A549 (cell line): ENCODE measurements at regions not wholly inside any gene's neighbourhood (a gene's known extent, or its start where the extent isn't known, plus 50 kb on each side); places are given as distances from the start of the nearest gene placed in this dataset.
A peak's percentile ranks its signal among the peaks of the same experiment; 100 is the strongest.
"Not testable (repeated sequence)": the region's sequence is repeated elsewhere in the genome, so short reads cannot be mapped to it uniquely, and the experiment has no call there.

Experiments used
- ATAC-seq, 2 experiments: fragments of 200-7000 bp in 1 of 2; fragments of >200 bp in 1 of 2; cut with Nextera tagmentation in 1 of 2; cut with Tn5 transposase in 1 of 2; 3 replicates each; pipeline versions ENCODE4 v1.8.0 to v1.9.1; 2018 to 2020; ENCODE audit warnings: mild to moderate bottlenecking in 1 of 2, moderate library complexity in 1 of 2
- CTCF ChIA-PET: fragments of 300-600 bp; sonication (Branson Sonifier 250); formaldehyde crosslinking; extraction: SDS; loops from one replicate; lab custom pipeline; 2021; ENCODE audit warnings: antibody characterized with exemption, inconsistent platforms; lab: Yijun Ruan, JAX
- POLR2A ChIA-PET: fragments of 350-600 bp; formaldehyde crosslinking; extraction: SDS; loops from one replicate; lab custom pipeline; 2021; ENCODE audit warnings: antibody characterized with exemption, inconsistent platforms; lab: Yijun Ruan, JAX
- DNase-seq, 2 experiments: peaks; one replicate each; pipeline versions ENCODE4 v3.0.0 to v3.0.0-alpha.2; 2011 to 2016; ENCODE audit warnings: low read depth in 1 of 2, low spot score in 1 of 2
- FAIRE-seq: peaks from 2 replicates; lab custom pipeline; 2011; peaks lifted over from hg19 to GRCh38; lab: Jason Lieb, UNC
- H3K27ac ChIP-seq, 2 experiments: fragments of >200 bp; sonication (Bioruptor Twin); formaldehyde crosslinking; 3 replicates each; pipeline ENCODE4 v1.5.1; 2016 to 2017
- H3K4me1 ChIP-seq: fragments of >200 bp; sonication (Bioruptor Twin); formaldehyde crosslinking; 3 replicates; pipeline ENCODE4 v1.6.1; 2016
- H3K4me2 ChIP-seq: fragments of >200 bp; sonication (Bioruptor Twin); formaldehyde crosslinking; 3 replicates; pipeline ENCODE4 v1.6.1; 2016
- H3K4me3 ChIP-seq: fragments of >200 bp; sonication (Bioruptor Twin); formaldehyde crosslinking; 3 replicates; pipeline ENCODE4 v1.5.1; 2016
- H3K9me3 ChIP-seq: fragments of >200 bp; sonication (Bioruptor Twin); formaldehyde crosslinking; 3 replicates; pipeline ENCODE4 v1.6.1; 2016
- CEBPB ChIP-seq, 2 experiments: fragments of >200 bp in 1 of 2; sonication (Bioruptor Twin) in 1 of 2; formaldehyde crosslinking in 1 of 2; IDR thresholded peaks; 2 replicates each; pipeline ENCODE4 v1.6.1; 2012 to 2016
- CHD2 ChIP-seq: fragments of 150-350 bp; IDR thresholded peaks from 2 replicates; pipeline ENCODE4 v1.6.1; 2014; ENCODE audit warnings: low read length; ENCODE audit not compliant: partially characterized antibody
- EHMT2 ChIP-seq: fragments of 200-600 bp; sonication (generic); IDR thresholded peaks from 2 replicates; pipeline ENCODE4 v1.6.1; 2016; ENCODE audit warnings: antibody characterized with exemption, low read depth, mild to moderate bottlenecking, moderate library complexity
- EP300 ChIP-seq, 2 experiments: fragments of >200 bp; sonication (Bioruptor Twin); formaldehyde crosslinking; IDR thresholded peaks; 2 replicates in 1 of 2; 3 replicates in 1 of 2; pipeline ENCODE4 v1.6.1; 2016 to 2017
- HDAC2 ChIP-seq: fragments of 200-600 bp; sonication (generic); IDR thresholded peaks from 2 replicates; pipeline ENCODE4 v1.6.1; 2016
- HOXB5 ChIP-seq: fragments of 250-450 bp; sonication (Bioruptor Pico); IDR thresholded peaks from 2 replicates; pipeline ENCODE4 v1.5.0; 2020; ENCODE audit warnings: mild to moderate bottlenecking, moderate library complexity
- JUN ChIP-seq, 2 experiments: fragments of >200 bp; sonication (Bioruptor Twin); formaldehyde crosslinking; IDR thresholded peaks; 2 replicates in 1 of 2; 3 replicates in 1 of 2; pipeline ENCODE4 v1.6.1; 2016 to 2017
- MAFK ChIP-seq: fragments of 450-650 bp; IDR thresholded peaks from 2 replicates; pipeline ENCODE4 v1.6.1; 2014; ENCODE audit not compliant: partially characterized antibody
- MAZ ChIP-seq: fragments of 150-350 bp; IDR thresholded peaks from 2 replicates; pipeline ENCODE4 v1.6.1; 2014; ENCODE audit warnings: antibody characterized with exemption, low read depth, low read length, borderline replicate concordance
- MYC ChIP-seq: IDR thresholded peaks from 2 replicates; pipeline ENCODE4 v1.6.1; 2012; ENCODE audit warnings: mild to moderate bottlenecking, inconsistent platforms, low read length, improper control_type of control experiment, borderline replicate concordance
- NPAS2 ChIP-seq: fragments of 250-450 bp; sonication (Bioruptor Pico); IDR thresholded peaks from 2 replicates; pipeline ENCODE4 v1.8.0; 2022; ENCODE audit warnings: mild to moderate bottlenecking, moderate library complexity, borderline replicate concordance
- NR3C1 ChIP-seq: fragments of >200 bp; sonication (Bioruptor Twin); formaldehyde crosslinking; IDR thresholded peaks from 3 replicates; pipeline ENCODE4 v1.6.1; 2017
- ZNF302 ChIP-seq: fragments of 250-450 bp; sonication (Bioruptor Pico); IDR thresholded peaks from 2 replicates; pipeline ENCODE4 v1.9.0; 2021; ENCODE audit warnings: inconsistent platforms, mild to moderate bottlenecking, moderate library complexity
- WGBS: methylation state at CpG from one replicate; pipeline ENCODE4 v1.1.6; 2017; ENCODE audit errors: missing lambda C conversion rate; 5-methylcytosine and 5-hydroxymethylcytosine counted together
- TF ChIP-seq, protein P1 (sequence below): fragments of >200 bp; sonication (Bioruptor Twin); formaldehyde crosslinking; IDR thresholded peaks from 3 replicates; pipeline ENCODE4 v1.6.1; 2016
- TF ChIP-seq, protein P2 (sequence below): fragments of >200 bp; sonication (Bioruptor Twin); formaldehyde crosslinking; IDR thresholded peaks from 3 replicates; pipeline ENCODE4 v1.5.1; 2016
- TF ChIP-seq, protein P3 (sequence below): fragments of 250-450 bp; sonication (Bioruptor Pico); IDR thresholded peaks from 2 replicates; pipeline ENCODE4 v1.5.0; 2020; ENCODE audit warnings: low read depth, mild to moderate bottlenecking, moderate library complexity
- TF ChIP-seq, protein P4 (sequence below): fragments of 450-650 bp; IDR thresholded peaks from 2 replicates; pipeline ENCODE4 v1.6.1; 2014; ENCODE audit warnings: antibody characterized with exemption
- TF ChIP-seq, protein P5 (sequence below): fragments of >200 bp; sonication (Bioruptor Twin); formaldehyde crosslinking; IDR thresholded peaks from 2 replicates; pipeline ENCODE4 v1.6.1; 2016

DNA sequence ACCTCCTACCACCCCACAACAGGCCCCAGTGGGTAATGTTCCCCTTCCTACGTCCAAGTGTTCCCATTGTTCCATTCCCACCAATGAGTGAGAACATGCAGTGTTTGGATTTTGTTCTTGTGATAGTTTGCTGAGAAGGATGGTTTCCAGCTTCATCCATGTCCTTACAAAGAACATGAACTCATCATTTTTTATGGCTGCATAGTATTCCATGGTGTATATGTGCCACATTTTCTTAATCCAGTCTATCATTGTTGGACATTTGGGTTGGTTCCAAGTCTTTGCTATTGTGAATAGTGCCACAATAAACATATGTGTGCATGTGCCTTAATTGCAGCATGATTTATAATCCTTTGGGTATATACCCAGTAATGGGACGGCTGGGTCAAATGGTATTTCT is 81.6 kb downstream of the P2RY10 start:
- DNase-seq, H3K4me1 ChIP-seq, H3K9me3 ChIP-seq, FAIRE-seq, POLR2A ChIA-PET, H3K4me3 ChIP-seq, H3K4me2 ChIP-seq, H3K27ac ChIP-seq, CTCF ChIA-PET, ATAC-seq: not testable (repeated sequence)
- 8% methylated on average over 2 of the region's 2 CpGs for WGBS

DNA sequence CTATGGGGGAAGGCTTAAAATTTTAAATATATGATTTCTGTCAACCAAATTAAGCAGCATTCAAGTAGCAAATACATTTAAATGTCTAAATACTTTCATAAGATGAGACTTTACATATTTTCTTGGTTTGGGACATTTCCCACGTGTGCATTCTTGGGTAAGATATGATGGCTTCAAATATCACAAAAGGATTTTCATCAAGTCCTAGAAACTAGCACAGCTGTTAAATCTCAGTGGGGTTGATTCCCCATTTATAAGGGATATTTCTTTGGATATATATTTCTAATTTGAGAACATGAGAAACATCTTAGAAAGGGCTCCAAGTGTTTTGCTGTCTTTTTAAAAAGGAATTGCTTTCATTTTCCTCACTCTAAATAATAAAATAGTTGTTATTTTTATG is 90.2 kb downstream of the P2RY10 start:
- CTCF ChIA-PET: no interaction called here
- H3K4me1 ChIP-seq: no peaks in the 10 kb centered on the region
- TF ChIP-seq EP300 (IDR thresholded peaks at IDR 0.05) (no peak), HDAC2 (no peak), ZNF302 (no peak), HOXB5 (CRISPR knock-in tag) (no peak), MYC (no peak), NPAS2 (CRISPR knock-in tag) (no peak), EHMT2 (no peak)
- TF ChIP-seq, protein P1, sequence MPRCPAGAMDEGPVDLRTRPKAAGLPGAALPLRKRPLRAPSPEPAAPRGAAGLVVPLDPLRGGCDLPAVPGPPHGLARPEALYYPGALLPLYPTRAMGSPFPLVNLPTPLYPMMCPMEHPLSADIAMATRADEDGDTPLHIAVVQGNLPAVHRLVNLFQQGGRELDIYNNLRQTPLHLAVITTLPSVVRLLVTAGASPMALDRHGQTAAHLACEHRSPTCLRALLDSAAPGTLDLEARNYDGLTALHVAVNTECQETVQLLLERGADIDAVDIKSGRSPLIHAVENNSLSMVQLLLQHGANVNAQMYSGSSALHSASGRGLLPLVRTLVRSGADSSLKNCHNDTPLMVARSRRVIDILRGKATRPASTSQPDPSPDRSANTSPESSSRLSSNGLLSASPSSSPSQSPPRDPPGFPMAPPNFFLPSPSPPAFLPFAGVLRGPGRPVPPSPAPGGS: no peak
- TF ChIP-seq, protein P2, sequence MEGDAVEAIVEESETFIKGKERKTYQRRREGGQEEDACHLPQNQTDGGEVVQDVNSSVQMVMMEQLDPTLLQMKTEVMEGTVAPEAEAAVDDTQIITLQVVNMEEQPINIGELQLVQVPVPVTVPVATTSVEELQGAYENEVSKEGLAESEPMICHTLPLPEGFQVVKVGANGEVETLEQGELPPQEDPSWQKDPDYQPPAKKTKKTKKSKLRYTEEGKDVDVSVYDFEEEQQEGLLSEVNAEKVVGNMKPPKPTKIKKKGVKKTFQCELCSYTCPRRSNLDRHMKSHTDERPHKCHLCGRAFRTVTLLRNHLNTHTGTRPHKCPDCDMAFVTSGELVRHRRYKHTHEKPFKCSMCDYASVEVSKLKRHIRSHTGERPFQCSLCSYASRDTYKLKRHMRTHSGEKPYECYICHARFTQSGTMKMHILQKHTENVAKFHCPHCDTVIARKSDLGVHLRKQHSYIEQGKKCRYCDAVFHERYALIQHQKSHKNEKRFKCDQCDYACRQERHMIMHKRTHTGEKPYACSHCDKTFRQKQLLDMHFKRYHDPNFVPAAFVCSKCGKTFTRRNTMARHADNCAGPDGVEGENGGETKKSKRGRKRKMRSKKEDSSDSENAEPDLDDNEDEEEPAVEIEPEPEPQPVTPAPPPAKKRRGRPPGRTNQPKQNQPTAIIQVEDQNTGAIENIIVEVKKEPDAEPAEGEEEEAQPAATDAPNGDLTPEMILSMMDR: no peak
- TF ChIP-seq, protein P3, sequence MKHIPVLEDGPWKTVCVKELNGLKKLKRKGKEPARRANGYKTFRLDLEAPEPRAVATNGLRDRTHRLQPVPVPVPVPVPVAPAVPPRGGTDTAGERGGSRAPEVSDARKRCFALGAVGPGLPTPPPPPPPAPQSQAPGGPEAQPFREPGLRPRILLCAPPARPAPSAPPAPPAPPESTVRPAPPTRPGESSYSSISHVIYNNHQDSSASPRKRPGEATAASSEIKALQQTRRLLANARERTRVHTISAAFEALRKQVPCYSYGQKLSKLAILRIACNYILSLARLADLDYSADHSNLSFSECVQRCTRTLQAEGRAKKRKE (CRISPR knock-in tag): no peak
- TF ChIP-seq, protein P4, sequence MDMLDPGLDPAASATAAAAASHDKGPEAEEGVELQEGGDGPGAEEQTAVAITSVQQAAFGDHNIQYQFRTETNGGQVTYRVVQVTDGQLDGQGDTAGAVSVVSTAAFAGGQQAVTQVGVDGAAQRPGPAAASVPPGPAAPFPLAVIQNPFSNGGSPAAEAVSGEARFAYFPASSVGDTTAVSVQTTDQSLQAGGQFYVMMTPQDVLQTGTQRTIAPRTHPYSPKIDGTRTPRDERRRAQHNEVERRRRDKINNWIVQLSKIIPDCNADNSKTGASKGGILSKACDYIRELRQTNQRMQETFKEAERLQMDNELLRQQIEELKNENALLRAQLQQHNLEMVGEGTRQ: no peak
- TF ChIP-seq, all 56 proteins: peak for 0
- no peak for DNase-seq
- 0% methylated on average over 1 of the region's 1 CpG for WGBS
- Histone ChIP-seq H3K27ac (no peak overlapping the region), H3K4me3 (no peak overlapping the region), H3K4me2 (no peak overlapping the region), H3K9me3 (no peaks in the 10 kb centered on the region)
- no peak for ATAC-seq
- POLR2A ChIA-PET: no interaction called here
- FAIRE-seq: no peak

DNA sequence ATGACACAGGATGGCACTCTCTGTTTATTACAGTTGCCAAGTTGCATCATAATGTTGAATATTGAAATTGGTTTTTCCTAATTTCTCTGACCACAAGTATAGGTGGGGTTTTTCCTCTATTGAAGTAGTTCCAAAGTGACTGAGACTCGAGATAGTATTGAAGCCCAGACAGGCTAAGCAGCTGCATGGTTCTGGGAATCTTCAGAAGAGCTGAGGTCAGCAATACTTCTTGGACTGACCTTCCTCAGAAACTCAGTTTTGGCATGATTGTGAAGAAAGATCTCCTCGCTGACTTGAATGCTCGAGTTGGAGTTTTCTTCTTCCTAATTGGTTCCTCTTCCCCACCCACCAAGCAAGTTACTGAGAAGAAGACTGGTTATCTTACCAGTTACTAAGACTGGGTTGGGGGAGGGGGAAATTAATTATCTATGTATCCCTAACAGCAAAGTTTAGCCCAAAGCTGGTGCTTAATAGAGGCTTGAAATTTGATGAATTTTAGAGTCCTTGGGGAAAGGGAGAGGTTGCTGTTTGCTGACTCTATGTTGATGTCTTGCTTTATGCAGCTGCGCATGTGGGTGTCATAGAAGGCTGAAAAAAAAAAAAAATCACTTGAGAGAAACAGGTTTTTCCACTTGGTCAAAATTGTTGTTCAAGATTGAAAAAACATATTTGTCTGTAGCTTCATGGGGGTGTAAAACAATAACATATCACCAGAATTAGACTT is 91.1 kb downstream of the P2RY10 start:
- DNase-seq (no peak), FAIRE-seq (no peak)
- H3K9me3 ChIP-seq: no peaks in the 10 kb centered on the region
- no peak overlapping the region for H3K27ac ChIP-seq
- POLR2A ChIA-PET: no interaction called here
- TF ChIP-seq, protein P5, sequence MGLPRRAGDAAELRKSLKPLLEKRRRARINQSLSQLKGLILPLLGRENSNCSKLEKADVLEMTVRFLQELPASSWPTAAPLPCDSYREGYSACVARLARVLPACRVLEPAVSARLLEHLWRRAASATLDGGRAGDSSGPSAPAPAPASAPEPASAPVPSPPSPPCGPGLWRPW: no peak
- no peak for TF ChIP-seq MAZ
- TF ChIP-seq CEBPB (IDR thresholded peaks at IDR 0.05): no peak
- peak; percentile 70 for TF ChIP-seq MAFK
- TF ChIP-seq NR3C1: no peak
- no peak for TF ChIP-seq JUN (IDR thresholded peaks at IDR 0.05)
- TF ChIP-seq CHD2: no peak
- TF ChIP-seq, all 56 proteins: peak for 1
- CTCF ChIA-PET: no interaction called here
- H3K4me1 ChIP-seq: no peaks in the 10 kb centered on the region
- no peak overlapping the region for H3K4me2 ChIP-seq
- H3K4me3 ChIP-seq: no peak overlapping the region
- 0% methylated on average over 4 of the region's 4 CpGs for WGBS
- ATAC-seq: no peak
